GM18520 (cell line): ENCODE measurements at regions not wholly inside any gene's neighbourhood (a gene's known extent, or its start where the extent isn't known, plus 50 kb on each side); places are given as distances from the start of the nearest gene placed in this dataset.
"Not testable (repeated sequence)": the region's sequence is repeated elsewhere in the genome, so short reads cannot be mapped to it uniquely, and the experiment has no call there.

Source experiments
- ATAC-seq: cut with Tn5 transposase; IDR thresholded peaks from one replicate; pipeline ENCODE4 v1.9.1; 2021; ENCODE audit not compliant: unreplicated experiment

GRCh38 chr13:89136678-89137077 is 1465.5 kb downstream of the SLITRK5 start:
- no peak for ATAC-seq

GRCh38 chr13:89150362-89150761 is 1479.2 kb downstream of the SLITRK5 start:
- no peak for ATAC-seq

- no peak for ATAC-seq
Measured at GRCh38 chr13:89153941-89154340, 1482.8 kb downstream of the SLITRK5 start.

GRCh38 chr13:89163096-89163495 is 1491.9 kb downstream of the SLITRK5 start:
- no peak for ATAC-seq

GRCh38 chr13:89165685-89166084 is 1494.5 kb downstream of the SLITRK5 start:
- no peak for ATAC-seq

- ATAC-seq: no peak
Measured at GRCh38 chr13:89169951-89170350, 1498.8 kb downstream of the SLITRK5 start.

- no peak for ATAC-seq
Measured at GRCh38 chr13:89181041-89181440, 1509.9 kb downstream of the SLITRK5 start.

- ATAC-seq: no peak
Measured at GRCh38 chr13:89199138-89199537, 1528.0 kb downstream of the SLITRK5 start.

- no peak for ATAC-seq
Measured at GRCh38 chr13:89204435-89204834, 1533.3 kb downstream of the SLITRK5 start.

GRCh38 chr13:89205856-89206520 is 1534.8 kb downstream of the SLITRK5 start:
- ATAC-seq: no peak

- no peak for ATAC-seq
Measured at GRCh38 chr13:89212186-89212585, 1541.0 kb downstream of the SLITRK5 start.

GRCh38 chr13:89214185-89214584 is 1543.0 kb downstream of the SLITRK5 start:
- no peak for ATAC-seq

GRCh38 chr13:89215319-89215718 is 1544.1 kb downstream of the SLITRK5 start:
- not testable (repeated sequence) for ATAC-seq

GRCh38 chr13:89217813-89218212 is 1546.6 kb downstream of the SLITRK5 start:
- ATAC-seq: no peak

- ATAC-seq: no peak
Measured at GRCh38 chr13:89221557-89222158, 1550.5 kb downstream of the SLITRK5 start.

- no peak for ATAC-seq
Measured at GRCh38 chr13:89227356-89227755, 1556.2 kb downstream of the SLITRK5 start.

GRCh38 chr13:89238496-89238895 is 1567.3 kb downstream of the SLITRK5 start:
- no peak for ATAC-seq

GRCh38 chr13:89239361-89240127 is 1568.4 kb downstream of the SLITRK5 start:
- no peak for ATAC-seq

- no peak for ATAC-seq
Measured at GRCh38 chr13:89255844-89256406, 1584.8 kb downstream of the SLITRK5 start.

- no peak for ATAC-seq
Measured at GRCh38 chr13:89267734-89268133, 1596.6 kb downstream of the SLITRK5 start.

- ATAC-seq: no peak
Measured at GRCh38 chr13:89269737-89270136, 1598.6 kb downstream of the SLITRK5 start.

GRCh38 chr13:89270736-89271135 is 1599.6 kb downstream of the SLITRK5 start:
- ATAC-seq: no peak
